Subcutaneous abdominal adipose tissue (tissue), 5 donors: ENCODE measurements at regions not wholly inside any gene's neighbourhood (a gene's known extent, or its start where the extent isn't known, plus 50 kb on each side); places are given as distances from the start of the nearest gene placed in this dataset.

Source experiments
- H3K27ac ChIP-seq: one replicate; pipeline ENCODE4 v1.7.0; 2013; ENCODE audit warnings: low read depth, mild to moderate bottlenecking, inconsistent platforms, low read length, moderate library complexity
- H3K27me3 ChIP-seq, 5 donors: one replicate each; pipeline ENCODE4 v1.7.0; 2013; ENCODE audit warnings: low read length in 5 of 5, inconsistent platforms in 1 of 5; ENCODE audit not compliant: control insufficient read depth in 5 of 5, insufficient read depth in 4 of 5
- H3K36me3 ChIP-seq, 5 donors: one replicate each; pipeline ENCODE4 v1.7.0; 2013; ENCODE audit warnings: low read length in 5 of 5; ENCODE audit not compliant: control insufficient read depth in 5 of 5, insufficient read depth in 5 of 5
- H3K4me1 ChIP-seq, 5 donors: one replicate each; pipeline ENCODE4 v1.7.0; 2013; ENCODE audit warnings: low read length in 5 of 5, mild to moderate bottlenecking in 3 of 5, moderate library complexity in 1 of 5; ENCODE audit not compliant: control insufficient read depth in 5 of 5, insufficient read depth in 5 of 5
- H3K4me3 ChIP-seq, 5 donors: one replicate each; pipeline ENCODE4 v1.7.0; 2013; ENCODE audit warnings: low read length in 5 of 5, low read depth in 1 of 5
- H3K9ac ChIP-seq, 5 donors: one replicate each; pipeline ENCODE4 v1.7.0; 2013; ENCODE audit warnings: low read length in 5 of 5, mild to moderate bottlenecking in 4 of 5, moderate library complexity in 3 of 5
- H3K9me3 ChIP-seq, 5 donors: one replicate each; pipeline ENCODE4 v1.7.0; 2013; ENCODE audit warnings: low read length in 5 of 5; ENCODE audit not compliant: control insufficient read depth in 5 of 5
- donor health status: healthy.
- donor health status: healthy.
- donor health status: healthy.
- donor health status: healthy.
- donor health status: healthy.

DNA sequence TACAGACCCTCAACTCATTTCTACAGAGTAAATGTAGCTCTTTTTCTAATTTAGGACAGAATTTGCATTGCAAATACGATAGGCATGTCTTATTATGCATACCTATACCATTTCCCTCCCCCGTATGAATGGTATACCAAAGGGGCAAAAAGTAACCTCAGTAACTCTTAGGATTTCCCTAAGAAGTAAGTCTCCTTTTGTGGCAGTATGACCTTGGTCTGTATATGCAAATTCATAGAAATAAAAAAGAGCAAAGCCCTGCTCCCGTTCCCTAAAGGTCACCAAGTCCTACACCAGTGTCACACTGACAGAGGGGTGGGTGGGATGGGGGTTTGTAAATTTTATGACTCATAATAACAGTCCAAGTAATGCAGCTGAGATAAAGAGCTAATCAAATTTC lies 365.8 kb upstream of the CCDC196 start:
- H3K9me3 ChIP-seq = no peaks in the 10 kb centered on the region
- no peak overlapping the region for H3K27ac ChIP-seq

DNA sequence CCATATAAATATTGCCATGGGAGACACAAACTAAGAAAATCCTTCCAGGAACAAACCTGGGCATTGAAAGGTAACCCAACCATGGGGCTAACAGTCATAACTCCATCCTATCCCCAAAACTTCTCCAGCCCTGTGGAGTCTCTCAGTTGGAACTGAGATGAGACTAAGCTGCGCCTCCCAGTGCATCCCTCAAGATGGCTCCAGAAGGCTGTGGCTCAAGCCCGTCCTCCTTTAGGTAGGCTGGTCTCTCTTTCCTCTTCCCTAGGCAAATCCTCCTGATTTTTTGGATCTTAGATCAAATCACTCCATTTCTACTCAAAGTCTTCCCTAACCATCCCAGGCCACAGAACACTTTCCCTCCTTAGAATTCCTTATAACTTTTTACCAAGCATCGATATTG lies 364.3 kb upstream of the CCDC196 start:
- no peaks in the 10 kb centered on the region for H3K9me3 ChIP-seq
- H3K36me3 ChIP-seq = no peaks in the 10 kb centered on the region
- H3K4me3 ChIP-seq = no peak overlapping the region
- H3K27ac ChIP-seq = no peak overlapping the region
- H3K4me1 ChIP-seq = no peaks in the 10 kb centered on the region
- no peak overlapping the region for H3K9ac ChIP-seq
- H3K27me3 ChIP-seq = no peaks in the 10 kb centered on the region

More for the DNA sequence above, 365.8 kb upstream of the CCDC196 start:
- no peaks in the 10 kb centered on the region for H3K27me3 ChIP-seq
- H3K4me3 ChIP-seq = no peak overlapping the region
- H3K9ac ChIP-seq = no peak overlapping the region
- H3K36me3 ChIP-seq = no peaks in the 10 kb centered on the region
- no peaks in the 10 kb centered on the region for H3K4me1 ChIP-seq

DNA sequence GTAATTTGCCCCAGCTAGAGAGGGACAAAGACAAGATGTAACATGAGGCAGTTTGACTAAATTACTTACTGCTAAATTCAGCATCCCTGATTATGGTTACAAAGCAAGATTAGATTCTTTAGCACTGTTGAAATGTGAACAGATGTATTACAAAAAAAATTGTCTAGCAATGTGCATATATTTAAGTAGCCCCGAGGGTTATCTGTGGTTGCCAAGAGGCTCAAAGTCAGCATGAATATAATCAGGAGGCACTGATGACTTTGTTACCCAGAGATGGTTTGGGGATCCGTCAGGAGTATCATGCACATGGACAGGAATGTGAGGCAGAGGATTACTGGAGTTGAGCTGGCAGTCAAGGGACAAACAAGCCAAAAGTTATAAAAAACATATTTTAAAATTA lies 356.9 kb upstream of the CCDC196 start:
- H3K9ac ChIP-seq = no peak overlapping the region
- H3K4me3 ChIP-seq = no peak overlapping the region
- H3K9me3 ChIP-seq = no peaks in the 10 kb centered on the region
- no peak overlapping the region for H3K27ac ChIP-seq
- no peaks in the 10 kb centered on the region for H3K4me1 ChIP-seq
- H3K27me3 ChIP-seq = no peaks in the 10 kb centered on the region
- H3K36me3 ChIP-seq = no peaks in the 10 kb centered on the region

DNA sequence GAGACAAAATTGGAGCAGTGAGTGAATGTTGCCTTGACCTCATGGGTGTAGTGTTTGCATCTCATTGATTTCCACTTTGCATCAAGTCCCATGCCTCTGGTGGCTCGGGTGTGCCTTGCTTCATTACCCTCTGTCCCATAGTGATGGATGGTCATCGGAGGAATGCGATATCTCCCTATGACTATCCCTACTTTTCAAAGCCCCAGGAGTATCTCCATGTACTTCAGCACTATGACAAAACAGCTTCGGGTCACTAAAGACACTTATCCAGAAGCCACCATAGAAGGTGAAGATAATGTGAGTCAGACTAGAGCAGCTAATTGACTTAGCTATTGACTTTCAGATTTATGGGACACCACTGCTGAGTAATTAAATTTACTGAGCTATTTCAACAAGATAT lies 355.1 kb upstream of the CCDC196 start:
- Histone ChIP-seq H3K9ac (no peak overlapping the region), H3K9me3 (no peaks in the 10 kb centered on the region), H3K4me3 (no peak overlapping the region), H3K27ac (no peak overlapping the region), H3K27me3 (no peaks in the 10 kb centered on the region), H3K4me1 (no peaks in the 10 kb centered on the region), H3K36me3 (no peaks in the 10 kb centered on the region)

DNA sequence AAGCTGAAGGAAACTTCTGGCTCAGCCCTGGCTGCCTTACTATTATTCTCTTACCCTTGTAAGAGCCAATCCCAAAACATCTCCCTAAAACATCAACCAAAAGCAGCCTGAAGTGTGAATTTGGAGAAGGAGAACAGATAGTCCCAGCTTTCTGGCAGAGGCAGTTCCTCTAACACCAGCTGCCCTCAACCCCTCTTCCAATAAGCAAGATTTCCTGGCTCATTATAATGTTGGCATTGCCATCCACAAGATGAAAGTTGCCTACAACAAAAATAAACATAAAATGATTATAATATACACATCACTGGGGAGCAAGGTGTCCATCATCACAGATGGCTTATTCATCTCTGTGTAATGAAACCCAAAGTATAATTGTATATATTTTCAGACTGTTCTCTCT lies 352.5 kb upstream of the CCDC196 start:
- Histone ChIP-seq H3K9ac (no peak overlapping the region), H3K36me3 (no peaks in the 10 kb centered on the region), H3K9me3 (no peaks in the 10 kb centered on the region), H3K27ac (no peak overlapping the region), H3K4me1 (no peaks in the 10 kb centered on the region), H3K4me3 (no peak overlapping the region), H3K27me3 (no peaks in the 10 kb centered on the region)

DNA sequence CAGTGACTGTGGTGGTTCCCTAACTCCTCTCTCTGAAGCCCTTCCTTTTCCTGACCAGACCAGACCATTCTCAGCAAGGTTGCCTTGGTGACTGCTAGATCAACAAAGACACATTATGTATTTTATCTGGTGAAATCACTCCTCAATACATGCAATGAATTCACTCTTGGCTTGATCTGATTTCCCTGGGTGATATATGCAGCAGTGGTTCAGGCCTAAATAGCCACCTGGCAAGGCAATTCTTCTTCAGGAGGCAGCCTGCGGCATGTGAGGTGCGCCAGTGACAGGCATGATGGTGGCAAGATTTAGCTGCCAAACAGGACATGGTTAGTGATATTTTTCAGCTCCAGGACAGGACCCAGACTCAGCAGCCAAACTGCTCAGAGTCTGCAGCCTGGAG lies 350.3 kb upstream of the CCDC196 start:
- Histone ChIP-seq H3K27me3 (no peaks in the 10 kb centered on the region), H3K36me3 (no peaks in the 10 kb centered on the region), H3K27ac (no peak overlapping the region), H3K9ac (no peak overlapping the region), H3K4me3 (no peak overlapping the region), H3K9me3 (no peaks in the 10 kb centered on the region), H3K4me1 (no peaks in the 10 kb centered on the region)

DNA sequence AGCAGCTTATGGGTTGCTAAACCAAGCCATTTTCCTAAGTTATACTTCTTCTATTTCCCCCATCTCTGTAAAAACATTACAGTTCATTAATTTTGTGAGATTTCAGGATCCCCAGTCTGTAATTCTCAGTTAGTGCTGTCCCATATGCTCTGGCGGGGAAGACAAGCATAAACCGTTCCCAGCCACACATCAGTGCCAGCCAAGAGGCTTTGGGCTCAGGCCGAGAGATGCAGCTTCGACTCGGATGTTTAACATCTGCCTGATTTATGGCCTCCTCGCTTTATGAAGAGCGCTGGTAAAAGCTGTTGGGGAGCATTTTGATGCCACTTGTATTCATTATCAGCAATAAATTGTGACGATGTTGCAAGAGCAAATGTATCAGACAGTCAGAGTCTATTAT lies 349.1 kb upstream of the CCDC196 start:
- Histone ChIP-seq H3K36me3 (no peaks in the 10 kb centered on the region), H3K4me3 (no peak overlapping the region), H3K9me3 (no peaks in the 10 kb centered on the region), H3K4me1 (no peaks in the 10 kb centered on the region), H3K9ac (no peak overlapping the region), H3K27me3 (no peaks in the 10 kb centered on the region), H3K27ac (no peak overlapping the region)

DNA sequence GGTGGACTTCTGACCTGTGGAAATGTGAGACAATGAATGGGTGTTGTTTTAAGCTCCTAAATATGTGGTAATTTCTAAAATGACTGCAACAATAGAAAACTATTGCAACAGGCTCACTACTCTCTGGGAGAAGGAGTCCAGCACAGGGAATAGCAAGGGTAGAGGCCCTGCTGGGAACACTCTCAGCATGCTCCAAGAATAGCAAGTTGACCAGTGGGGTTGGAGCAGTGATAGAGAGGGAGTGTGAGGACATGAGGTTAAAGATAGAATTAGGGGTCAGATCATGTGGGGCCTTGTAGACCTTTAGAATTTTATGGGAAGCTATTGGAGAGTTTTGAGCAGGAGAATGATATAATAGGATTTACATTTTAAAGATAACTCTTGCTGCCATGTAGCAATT lies 346.7 kb upstream of the CCDC196 start:
- no peak overlapping the region for H3K27ac ChIP-seq
- no peaks in the 10 kb centered on the region for H3K4me1 ChIP-seq
- H3K27me3 ChIP-seq = no peaks in the 10 kb centered on the region
- no peak overlapping the region for H3K9ac ChIP-seq
- no peak overlapping the region for H3K4me3 ChIP-seq
- no peaks in the 10 kb centered on the region for H3K9me3 ChIP-seq
- H3K36me3 ChIP-seq = no peaks in the 10 kb centered on the region

DNA sequence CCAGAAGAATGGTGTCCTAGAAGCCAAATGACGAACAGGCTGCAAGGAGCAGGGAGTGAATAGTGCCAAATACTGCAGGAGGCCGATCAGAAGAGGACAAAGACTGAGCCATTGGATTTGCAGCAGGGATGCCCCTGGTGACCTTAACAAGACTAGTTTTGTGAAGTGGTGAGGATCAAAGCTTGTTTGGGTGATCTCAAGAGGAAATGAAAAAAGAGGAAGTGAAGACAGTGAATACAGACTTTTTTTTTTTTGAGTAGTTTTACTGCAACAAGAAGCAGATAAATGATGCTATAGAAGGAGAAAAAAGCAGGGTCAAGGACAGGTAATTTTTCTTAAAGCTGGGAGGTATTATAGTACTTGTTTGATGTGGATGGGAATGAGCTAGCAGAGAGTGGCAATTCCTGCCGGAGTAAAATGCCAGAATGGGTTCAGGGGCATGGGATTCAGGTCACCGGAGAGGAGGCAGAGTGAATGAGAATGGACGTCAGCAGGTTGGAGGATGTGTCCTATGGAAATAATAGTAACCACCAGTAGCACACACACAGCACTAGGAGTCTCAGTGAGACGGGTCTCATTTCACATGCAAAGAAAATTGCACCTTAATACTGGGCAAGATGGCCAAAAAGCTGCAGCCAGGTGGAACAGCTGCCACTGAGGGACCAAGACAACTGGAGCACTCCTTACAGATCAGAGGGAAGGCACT lies 345.8 kb upstream of the CCDC196 start:
- Histone ChIP-seq H3K27me3 (no peaks in the 10 kb centered on the region), H3K9me3 (no peaks in the 10 kb centered on the region), H3K27ac (no peak overlapping the region), H3K4me3 (no peak overlapping the region), H3K36me3 (no peaks in the 10 kb centered on the region), H3K4me1 (no peaks in the 10 kb centered on the region), H3K9ac (no peak overlapping the region)

DNA sequence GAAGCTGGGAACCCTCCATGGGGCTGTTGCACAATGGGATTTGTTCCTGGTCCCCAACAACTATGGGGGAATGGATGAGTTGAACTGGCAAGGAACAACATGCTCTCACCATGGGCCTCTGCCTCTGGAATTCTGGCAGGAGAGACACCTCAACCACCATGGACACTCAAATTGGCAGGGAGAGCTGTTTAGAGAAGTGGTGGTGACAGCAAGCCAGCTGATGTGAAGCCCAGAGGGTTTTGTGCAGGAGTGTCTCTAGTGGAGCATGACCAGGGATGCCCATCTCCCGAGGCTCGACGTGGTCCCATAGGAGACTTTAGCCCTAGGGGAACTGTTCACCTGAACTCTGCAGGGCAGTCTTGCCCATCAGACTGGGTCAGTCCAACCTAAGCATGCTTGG lies 345.2 kb upstream of the CCDC196 start:
- Histone ChIP-seq H3K36me3 (no peaks in the 10 kb centered on the region), H3K27ac (no peak overlapping the region), H3K4me3 (no peak overlapping the region), H3K9ac (no peak overlapping the region), H3K27me3 (no peaks in the 10 kb centered on the region), H3K4me1 (no peaks in the 10 kb centered on the region), H3K9me3 (no peaks in the 10 kb centered on the region)

DNA sequence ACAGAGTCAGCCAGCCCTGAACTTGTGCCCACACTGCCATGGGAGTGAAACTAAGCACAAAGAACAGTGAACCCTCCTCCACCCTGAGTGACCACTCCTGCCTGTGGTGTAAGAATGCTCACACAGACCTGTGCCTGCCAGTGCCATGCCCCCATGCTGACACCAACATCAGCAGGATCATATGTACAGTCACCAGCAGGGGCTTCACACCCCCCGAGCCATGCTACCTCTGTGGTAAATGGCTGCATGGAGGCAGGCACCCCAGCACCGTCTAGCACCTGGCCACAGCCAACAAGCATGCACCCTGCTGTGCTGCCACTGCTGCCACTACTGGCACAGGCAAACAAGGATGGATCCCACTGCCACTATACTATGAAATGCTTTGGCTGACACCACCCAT lies 344.4 kb upstream of the CCDC196 start:
- H3K9ac ChIP-seq = no peak overlapping the region

More for the DNA sequence above, 344.4 kb upstream of the CCDC196 start:
- Histone ChIP-seq H3K27ac (no peak overlapping the region), H3K27me3 (no peaks in the 10 kb centered on the region), H3K36me3 (no peaks in the 10 kb centered on the region), H3K4me1 (no peaks in the 10 kb centered on the region), H3K4me3 (no peak overlapping the region), H3K9me3 (no peaks in the 10 kb centered on the region)
